Gastrocnemius medialis (tissue), 4 donors: ENCODE measurements at regions not wholly inside any gene's neighbourhood (a gene's known extent, or its start where the extent isn't known, plus 50 kb on each side); places are given as distances from the start of the nearest gene placed in this dataset.
"Not testable (repeated sequence)": the region's sequence is repeated elsewhere in the genome, so short reads cannot be mapped to it uniquely, and the experiment has no call there.

Source experiments
- ATAC-seq, 2 donors: fragments of 150-250 bp; one replicate each; pipeline ENCODE4 v1.9.1; 2016
- DNase-seq, 2 donors: peaks; one replicate each; pipeline ENCODE4 v3.0.0-alpha.2; 2019
- H3K27ac ChIP-seq, 4 donors: fragments of 200-600 bp; sonication (generic); 1 replicate in 1 of 4; 2 replicates in 3 of 4; pipeline ENCODE4 v1.5.1; 2016 to 2018; ENCODE audit warnings: mild to moderate bottlenecking in 2 of 4, moderate library complexity in 1 of 4
- H3K27me3 ChIP-seq, 3 donors: fragments of 200-600 bp; sonication (generic) in 2 of 3; 1 replicate in 1 of 3; 2 replicates in 2 of 3; pipeline versions ENCODE4 v1.5.1 to v1.6.0; 2016 to 2019; ENCODE audit warnings: mild to moderate bottlenecking in 1 of 3, moderate library complexity in 1 of 3
- H3K36me3 ChIP-seq, 2 donors: fragments of 200-600 bp; sonication (generic) in 1 of 2; one replicate each; pipeline ENCODE4 v1.5.1; 2017 to 2018
- H3K4me1 ChIP-seq, 2 donors: fragments of 200-600 bp; sonication (generic) in 1 of 2; one replicate each; pipeline ENCODE4 v1.5.1; 2016 to 2017; ENCODE audit warnings: mild to moderate bottlenecking in 2 of 2
- H3K4me3 ChIP-seq, 4 donors: fragments of 200-600 bp; sonication (generic) in 3 of 4; 1 replicate in 1 of 4; 2 replicates in 3 of 4; pipeline ENCODE4 v1.5.1; 2016 to 2019; ENCODE audit warnings: mild to moderate bottlenecking in 2 of 4
- H3K9me3 ChIP-seq, 3 donors: fragments of 200-600 bp; sonication (generic) in 2 of 3; 1 replicate in 1 of 3; 2 replicates in 2 of 3; pipeline ENCODE4 v1.5.1; 2016 to 2019
- POLR2A ChIP-seq, 2 donors: fragments of 450-650 bp; IDR thresholded peaks; one replicate each; pipeline ENCODE4 v1.6.1; 2017; ENCODE audit warnings: antibody characterized with exemption in 2 of 2, mild to moderate bottlenecking in 2 of 2, moderate library complexity in 2 of 2
- in situ Hi-C, 4 donors: fragments of 200-750 bp; cut with MboI; loops; one replicate each; pipeline versions ENCODE4 v1.15.0 to v1.8.0; 2017; ENCODE audit warnings: low sequenced_read_pairs in 4 of 4
- intact Hi-C: fragments of 100-400 bp; cut with DNase I; formaldehyde crosslinking; loops from one replicate; pipeline ENCODE4 v1.15.1; 2023; ENCODE audit warnings: low total_unique reads
- TF ChIP-seq, protein P1 (sequence below), 5 experiments: fragments of 450-650 bp in 3 of 5; fragments of 200-600 bp in 2 of 5; sonication (generic) in 2 of 5; IDR thresholded peaks in 4 of 5; conservative IDR thresholded peaks in 1 of 5; 1 replicate in 4 of 5; 2 replicates in 1 of 5; pipeline ENCODE4 v1.5.1; 2016 to 2019; ENCODE audit warnings: antibody characterized with exemption in 5 of 5, mild to moderate bottlenecking in 3 of 5, moderate library complexity in 3 of 5

DNA sequence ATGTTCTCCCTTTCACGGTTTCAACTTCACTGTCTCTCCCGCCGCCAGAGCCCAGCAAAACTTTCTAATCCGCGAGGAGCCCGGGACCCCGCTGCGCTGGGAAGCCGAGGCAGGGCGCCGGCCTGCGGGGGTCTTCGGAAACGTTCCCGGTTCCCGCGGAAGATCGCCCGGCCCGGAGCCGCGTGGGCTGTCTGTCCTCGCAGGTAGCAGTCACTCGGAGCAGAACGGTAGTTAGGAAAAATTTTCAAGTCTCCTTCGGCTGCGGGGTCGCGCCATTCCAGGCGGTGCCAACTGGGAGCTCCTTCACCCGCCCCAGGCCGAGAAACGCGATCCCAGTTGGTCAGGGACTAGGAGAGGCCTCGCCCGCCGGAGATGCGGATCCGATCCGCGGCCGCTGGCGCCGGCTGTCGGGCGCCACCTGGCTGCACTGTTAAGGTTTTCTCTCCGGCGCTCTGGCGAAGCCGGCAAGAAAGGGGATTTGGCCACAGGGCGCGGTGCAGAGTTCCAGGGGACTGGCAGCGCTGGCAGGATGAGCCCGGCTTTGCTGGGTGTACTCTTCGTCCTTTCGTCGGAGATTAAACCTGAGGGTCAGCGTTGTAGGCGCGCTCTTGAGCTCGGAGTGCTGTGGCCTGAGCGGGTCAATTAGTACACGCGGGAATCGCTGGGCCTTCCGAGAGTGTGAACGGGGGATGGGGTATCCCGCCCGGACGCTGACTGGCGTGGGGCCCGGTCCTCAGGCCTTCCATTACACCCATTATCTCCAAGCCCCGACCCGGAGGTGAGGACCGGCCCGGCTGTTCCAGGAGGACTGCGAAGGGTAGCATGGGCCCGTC lies 135.4 kb downstream of the KCNJ12 start:
- in situ Hi-C loops, result loop anchor here (5.0 to 25.0 kb wide), 6 partner anchors 49 to 399 kb away; partner anchors contain the start of gene DHRS7B (in 2 of the 4)

DNA sequence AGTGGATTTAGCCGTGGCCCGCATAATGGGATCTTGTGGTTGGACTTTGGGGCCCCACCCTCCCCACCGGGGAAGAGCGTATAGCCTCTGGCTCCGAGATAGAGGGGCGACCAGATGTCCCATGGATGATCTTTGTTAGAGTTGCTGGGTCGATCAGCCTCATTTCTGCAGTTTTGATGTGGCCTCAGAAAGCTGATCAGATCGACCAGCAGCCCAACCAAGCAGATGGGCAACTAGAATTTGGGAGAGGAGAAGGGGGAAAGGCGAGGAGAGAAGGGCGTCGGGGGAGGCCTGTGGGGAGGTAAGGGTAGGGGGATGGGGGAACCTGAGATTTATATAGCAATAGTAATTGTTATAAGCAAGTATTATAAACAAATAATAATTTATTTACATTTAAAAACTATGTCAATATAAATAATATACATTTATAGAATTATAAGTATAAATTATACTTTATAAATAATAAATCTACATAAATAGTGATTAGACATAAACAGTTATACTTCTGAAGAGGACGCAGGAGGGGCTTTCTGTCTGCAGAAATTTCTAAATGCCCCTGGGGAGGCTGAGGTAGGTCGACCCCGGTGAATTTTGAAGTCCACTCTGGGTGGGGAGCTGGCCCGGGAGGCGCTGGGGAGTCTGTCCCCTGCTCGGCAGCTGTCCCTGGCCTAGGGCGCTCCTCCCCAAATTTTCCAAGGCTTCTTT lies 136.3 kb downstream of the KCNJ12 start:
- peak overlapping the region; percentile 13 to 68 (median 28) for H3K4me3 ChIP-seq
- peak in 1 of 2 donors; percentile 25 for ATAC-seq
- H3K27me3 ChIP-seq, result no peaks in the 10 kb centered on the region
- intact Hi-C loops (loop anchor here (2.0 to 5.0 kb wide), 3 partner anchors 135 to 385 kb away; partner anchors contain the start of genes DHRS7B and KCNJ12), in situ Hi-C loops (loop anchor here (5.0 to 25.0 kb wide), 6 partner anchors 50 to 400 kb away; partner anchors contain the start of gene DHRS7B (in 2 of the 4))
- DNase-seq, result no peak
- peak overlapping the region; percentile 68 to 80 (median 74) for H3K27ac ChIP-seq
- no peaks in the 10 kb centered on the region for H3K9me3 ChIP-seq
- TF ChIP-seq, protein P1, sequence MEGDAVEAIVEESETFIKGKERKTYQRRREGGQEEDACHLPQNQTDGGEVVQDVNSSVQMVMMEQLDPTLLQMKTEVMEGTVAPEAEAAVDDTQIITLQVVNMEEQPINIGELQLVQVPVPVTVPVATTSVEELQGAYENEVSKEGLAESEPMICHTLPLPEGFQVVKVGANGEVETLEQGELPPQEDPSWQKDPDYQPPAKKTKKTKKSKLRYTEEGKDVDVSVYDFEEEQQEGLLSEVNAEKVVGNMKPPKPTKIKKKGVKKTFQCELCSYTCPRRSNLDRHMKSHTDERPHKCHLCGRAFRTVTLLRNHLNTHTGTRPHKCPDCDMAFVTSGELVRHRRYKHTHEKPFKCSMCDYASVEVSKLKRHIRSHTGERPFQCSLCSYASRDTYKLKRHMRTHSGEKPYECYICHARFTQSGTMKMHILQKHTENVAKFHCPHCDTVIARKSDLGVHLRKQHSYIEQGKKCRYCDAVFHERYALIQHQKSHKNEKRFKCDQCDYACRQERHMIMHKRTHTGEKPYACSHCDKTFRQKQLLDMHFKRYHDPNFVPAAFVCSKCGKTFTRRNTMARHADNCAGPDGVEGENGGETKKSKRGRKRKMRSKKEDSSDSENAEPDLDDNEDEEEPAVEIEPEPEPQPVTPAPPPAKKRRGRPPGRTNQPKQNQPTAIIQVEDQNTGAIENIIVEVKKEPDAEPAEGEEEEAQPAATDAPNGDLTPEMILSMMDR (IDR thresholded peaks at IDR 0.05 in 4 of 5, conservative IDR thresholded peaks at IDR 0.05 in 1 of 5), result no peak
- no peak for TF ChIP-seq POLR2A (IDR thresholded peaks at IDR 0.05)
- H3K36me3 ChIP-seq, result no peaks in the 10 kb centered on the region
- H3K4me1 ChIP-seq, result peaks cover 4 to 16% of the 10 kb centered on the region in 2 donors

More for the DNA sequence above, 135.4 kb downstream of the KCNJ12 start:
- Histone ChIP-seq H3K4me3 (peak overlapping the region; percentile 65 to 82 (median 68)), H3K27me3 (no peaks in the 10 kb centered on the region), H3K9me3 (no peaks in the 10 kb centered on the region), H3K4me1 (peaks cover 4 to 16% of the 10 kb centered on the region in 2 donors), H3K36me3 (no peaks in the 10 kb centered on the region), H3K27ac (peak overlapping the region; percentile 68 to 80 (median 74))
- TF ChIP-seq, protein P1 (IDR thresholded peaks at IDR 0.05 in 4 of 5, conservative IDR thresholded peaks at IDR 0.05 in 1 of 5), result peak; percentile 61 to 90 (median 78)
- TF ChIP-seq POLR2A (IDR thresholded peaks at IDR 0.05), result no peak
- ATAC-seq (peak; percentile 95 to 97), DNase-seq (peak; percentile 71 to 84)
- intact Hi-C loops, result loop anchor here (1.0 to 5.0 kb wide), 6 partner anchors 54 to 384 kb away; partner anchors contain the start of genes DHRS7B and KCNJ12

DNA sequence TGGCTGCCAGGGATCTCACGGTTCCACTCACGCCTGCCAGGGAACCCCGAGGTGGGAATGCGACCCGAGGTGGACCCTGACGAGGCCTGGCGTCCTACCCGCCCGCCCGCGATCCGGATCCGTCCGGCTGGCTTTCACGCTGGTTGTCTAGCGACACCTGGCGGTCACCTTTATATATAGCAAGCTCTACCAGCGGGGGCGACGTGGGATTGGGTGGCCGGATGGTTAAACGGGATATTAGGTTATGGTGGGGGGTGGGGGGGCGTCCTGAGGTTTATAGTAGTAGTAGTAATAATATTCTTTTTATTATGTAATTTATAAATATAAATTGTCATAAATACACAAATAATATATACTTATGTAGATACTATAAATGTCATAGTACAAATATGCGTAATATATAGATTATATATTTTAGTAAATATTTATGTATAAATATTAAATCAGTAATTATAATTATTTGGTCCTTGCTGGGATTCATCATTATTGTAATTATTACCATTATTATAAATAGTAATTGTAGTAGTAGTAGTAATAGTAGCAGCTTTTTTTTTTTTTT lies 136.9 kb downstream of the KCNJ12 start:
- TF ChIP-seq, protein P1 (IDR thresholded peaks at IDR 0.05 in 4 of 5, conservative IDR thresholded peaks at IDR 0.05 in 1 of 5), result peak; percentile 76 to 89 (median 81)
- no peak for TF ChIP-seq POLR2A (IDR thresholded peaks at IDR 0.05)
- peak overlapping the region; percentile 13 to 31 (median 25) for H3K4me3 ChIP-seq
- H3K4me1 ChIP-seq, result peaks cover 4 to 16% of the 10 kb centered on the region in 2 donors
- intact Hi-C loops (loop anchor here (2.0 to 5.0 kb wide), 3 partner anchors 136 to 386 kb away; partner anchors contain the start of genes DHRS7B and KCNJ12), in situ Hi-C loops (loop anchor here (5.0 to 25.0 kb wide), 6 partner anchors 51 to 401 kb away; partner anchors contain the start of gene DHRS7B (in 2 of the 4))
- H3K9me3 ChIP-seq, result no peaks in the 10 kb centered on the region
- H3K27ac ChIP-seq, result peak overlapping the region in 3 of 4 donors; percentile 68 to 80 (median 76)
- DNase-seq (peak; percentile 55 to 69), ATAC-seq (peak; percentile 48 to 64)
- no peaks in the 10 kb centered on the region for H3K36me3 ChIP-seq
- no peaks in the 10 kb centered on the region for H3K27me3 ChIP-seq

DNA sequence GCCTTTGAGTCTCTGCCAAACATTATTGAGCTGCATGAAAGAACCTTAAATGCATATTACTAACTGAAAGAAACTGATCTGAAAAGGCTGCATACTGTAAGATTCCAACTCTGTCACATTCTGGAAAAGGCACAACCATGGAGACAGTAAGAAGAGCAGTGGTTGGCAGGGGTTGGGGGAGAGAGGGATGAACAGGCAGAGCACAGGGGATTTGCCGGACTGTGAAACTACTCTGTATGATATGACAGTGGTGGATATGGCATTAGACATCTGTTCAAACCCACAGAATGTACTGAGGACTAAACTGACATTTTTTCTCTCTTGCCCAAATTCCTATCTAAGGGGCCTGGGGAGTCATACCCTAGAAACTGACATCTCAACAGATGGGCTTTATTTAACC lies 138.4 kb downstream of the KCNJ12 start:
- DNase-seq, H3K27me3 ChIP-seq, H3K36me3 ChIP-seq, H3K4me3 ChIP-seq, H3K9me3 ChIP-seq, H3K27ac ChIP-seq, ATAC-seq: not testable (repeated sequence)
- intact Hi-C loops, result loop anchor here (5.0 kb wide), 2 partner anchors 137 to 387 kb away; partner anchors contain the start of genes DHRS7B and KCNJ12
- in situ Hi-C loops, result loop anchor here (5.0 to 25.0 kb wide), 6 partner anchors 52 to 402 kb away; partner anchors contain the start of gene DHRS7B (in 2 of the 4)
- H3K4me1 ChIP-seq, result peaks cover 4 to 16% of the 10 kb centered on the region in 2 donors
